ENCODE measurements at regions not wholly inside any gene's neighbourhood (a gene's known extent, or its start where the extent isn't known, plus 50 kb on each side); places are given as distances from the start of the nearest gene placed in this dataset.

GRCh38 chr4:123315617-123316016 lies 81.0 kb upstream of the SPRY1 start:
- no peak overlapping the region for H3K4me3 ChIP-seq (ENCODE audit: low read length in 2 of 2)
- no peaks in the 10 kb centered on the region for H3K36me3 ChIP-seq (ENCODE audit: control insufficient read depth in 2 of 2, insufficient read depth in 2 of 2, low read length in 2 of 2)
- no peaks in the 10 kb centered on the region for H3K27me3 ChIP-seq (ENCODE audit: control insufficient read depth in 2 of 2, insufficient read depth in 2 of 2, low read length in 2 of 2)
- H3K9ac ChIP-seq (ENCODE audit: low read depth in 1 of 2, low read length in 2 of 2): no peak overlapping the region
- no peaks in the 10 kb centered on the region for H3K9me3 ChIP-seq (ENCODE audit: control insufficient read depth in 2 of 2, low read length in 2 of 2)
- no peaks in the 10 kb centered on the region for H3K4me1 ChIP-seq (ENCODE audit: control insufficient read depth in 2 of 2, insufficient read depth in 2 of 2, low read length in 2 of 2)
- H3K27ac ChIP-seq (ENCODE audit: low read depth in 2 of 2, low read length in 2 of 2): no peak overlapping the region

- Histone ChIP-seq H3K27me3 (ENCODE audit: control insufficient read depth in 2 of 2, insufficient read depth in 2 of 2, low read length in 2 of 2) (no peaks in the 10 kb centered on the region), H3K36me3 (ENCODE audit: control insufficient read depth in 2 of 2, insufficient read depth in 2 of 2, low read length in 2 of 2) (no peaks in the 10 kb centered on the region), H3K4me1 (ENCODE audit: control insufficient read depth in 2 of 2, insufficient read depth in 2 of 2, low read length in 2 of 2) (no peaks in the 10 kb centered on the region), H3K9ac (ENCODE audit: low read depth in 1 of 2, low read length in 2 of 2) (no peak overlapping the region), H3K9me3 (ENCODE audit: control insufficient read depth in 2 of 2, low read length in 2 of 2) (peaks cover 0 to 6% of the 10 kb centered on the region in 2 donors), H3K27ac (ENCODE audit: low read depth in 2 of 2, low read length in 2 of 2) (no peak overlapping the region), H3K4me3 (ENCODE audit: low read length in 2 of 2) (no peak overlapping the region)
Observed at GRCh38 chr4:123317211-123317610, 79.4 kb upstream of the SPRY1 start.

- H3K27me3 ChIP-seq (ENCODE audit: control insufficient read depth in 2 of 2, insufficient read depth in 2 of 2, low read length in 2 of 2): no peaks in the 10 kb centered on the region
- H3K36me3 ChIP-seq (ENCODE audit: control insufficient read depth in 2 of 2, insufficient read depth in 2 of 2, low read length in 2 of 2): no peaks in the 10 kb centered on the region
- no peak overlapping the region for H3K9ac ChIP-seq (ENCODE audit: low read depth in 1 of 2, low read length in 2 of 2)
- peaks cover 0 to 6% of the 10 kb centered on the region in 2 donors for H3K9me3 ChIP-seq (ENCODE audit: control insufficient read depth in 2 of 2, low read length in 2 of 2)
- no peak overlapping the region for H3K27ac ChIP-seq (ENCODE audit: low read depth in 2 of 2, low read length in 2 of 2)
- no peaks in the 10 kb centered on the region for H3K4me1 ChIP-seq (ENCODE audit: control insufficient read depth in 2 of 2, insufficient read depth in 2 of 2, low read length in 2 of 2)
- no peak overlapping the region for H3K4me3 ChIP-seq (ENCODE audit: low read length in 2 of 2)
Observed at GRCh38 chr4:123319639-123320038, 77.0 kb upstream of the SPRY1 start.

- H3K27ac ChIP-seq (ENCODE audit: low read depth in 2 of 2, low read length in 2 of 2): no peak overlapping the region
- no peaks in the 10 kb centered on the region for H3K4me1 ChIP-seq (ENCODE audit: control insufficient read depth in 2 of 2, insufficient read depth in 2 of 2, low read length in 2 of 2)
- H3K9ac ChIP-seq (ENCODE audit: low read depth in 1 of 2, low read length in 2 of 2): no peak overlapping the region
- no peaks in the 10 kb centered on the region for H3K27me3 ChIP-seq (ENCODE audit: control insufficient read depth in 2 of 2, insufficient read depth in 2 of 2, low read length in 2 of 2)
- no peaks in the 10 kb centered on the region for H3K36me3 ChIP-seq (ENCODE audit: control insufficient read depth in 2 of 2, insufficient read depth in 2 of 2, low read length in 2 of 2)
- H3K4me3 ChIP-seq (ENCODE audit: low read length in 2 of 2): no peak overlapping the region
- peaks cover 0 to 6% of the 10 kb centered on the region in 2 donors for H3K9me3 ChIP-seq (ENCODE audit: control insufficient read depth in 2 of 2, low read length in 2 of 2)
Observed at GRCh38 chr4:123323998-123324397, 72.6 kb upstream of the SPRY1 start.

GRCh38 chr4:123325241-123325681 lies 71.3 kb upstream of the SPRY1 start:
- Histone ChIP-seq H3K4me1 (ENCODE audit: control insufficient read depth in 2 of 2, insufficient read depth in 2 of 2, low read length in 2 of 2) (no peaks in the 10 kb centered on the region), H3K9ac (ENCODE audit: low read depth in 1 of 2, low read length in 2 of 2) (no peak overlapping the region), H3K4me3 (ENCODE audit: low read length in 2 of 2) (no peak overlapping the region)

GRCh38 chr4:123327346-123327745 lies 69.2 kb upstream of the SPRY1 start:
- H3K9me3 ChIP-seq (ENCODE audit: control insufficient read depth in 2 of 2, low read length in 2 of 2): no peaks in the 10 kb centered on the region
- no peak overlapping the region for H3K27ac ChIP-seq (ENCODE audit: low read depth in 2 of 2, low read length in 2 of 2)
- H3K9ac ChIP-seq (ENCODE audit: low read depth in 1 of 2, low read length in 2 of 2): no peak overlapping the region
- H3K4me1 ChIP-seq (ENCODE audit: control insufficient read depth in 2 of 2, insufficient read depth in 2 of 2, low read length in 2 of 2): no peaks in the 10 kb centered on the region
- no peaks in the 10 kb centered on the region for H3K36me3 ChIP-seq (ENCODE audit: control insufficient read depth in 2 of 2, insufficient read depth in 2 of 2, low read length in 2 of 2)
- H3K4me3 ChIP-seq (ENCODE audit: low read length in 2 of 2): no peak overlapping the region
- no peaks in the 10 kb centered on the region for H3K27me3 ChIP-seq (ENCODE audit: control insufficient read depth in 2 of 2, insufficient read depth in 2 of 2, low read length in 2 of 2)

More at GRCh38 chr4:123325241-123325681, 71.3 kb upstream of the SPRY1 start:
- H3K36me3 ChIP-seq (ENCODE audit: control insufficient read depth in 2 of 2, insufficient read depth in 2 of 2, low read length in 2 of 2): no peaks in the 10 kb centered on the region
- H3K9me3 ChIP-seq (ENCODE audit: control insufficient read depth in 2 of 2, low read length in 2 of 2): peaks cover 0 to 6% of the 10 kb centered on the region in 2 donors
- no peak overlapping the region for H3K27ac ChIP-seq (ENCODE audit: low read depth in 2 of 2, low read length in 2 of 2)
- H3K27me3 ChIP-seq (ENCODE audit: control insufficient read depth in 2 of 2, insufficient read depth in 2 of 2, low read length in 2 of 2): no peaks in the 10 kb centered on the region

GRCh38 chr4:123327846-123328429 lies 68.7 kb upstream of the SPRY1 start:
- no peaks in the 10 kb centered on the region for H3K4me1 ChIP-seq (ENCODE audit: control insufficient read depth in 2 of 2, insufficient read depth in 2 of 2, low read length in 2 of 2)
- no peaks in the 10 kb centered on the region for H3K9me3 ChIP-seq (ENCODE audit: control insufficient read depth in 2 of 2, low read length in 2 of 2)
- no peaks in the 10 kb centered on the region for H3K27me3 ChIP-seq (ENCODE audit: control insufficient read depth in 2 of 2, insufficient read depth in 2 of 2, low read length in 2 of 2)
- no peak overlapping the region for H3K4me3 ChIP-seq (ENCODE audit: low read length in 2 of 2)
- H3K9ac ChIP-seq (ENCODE audit: low read depth in 1 of 2, low read length in 2 of 2): no peak overlapping the region
- H3K27ac ChIP-seq (ENCODE audit: low read depth in 2 of 2, low read length in 2 of 2): no peak overlapping the region
- H3K36me3 ChIP-seq (ENCODE audit: control insufficient read depth in 2 of 2, insufficient read depth in 2 of 2, low read length in 2 of 2): no peaks in the 10 kb centered on the region

GRCh38 chr4:123338715-123339114 lies 57.9 kb upstream of the SPRY1 start:
- Histone ChIP-seq H3K9ac (ENCODE audit: low read depth in 1 of 2, low read length in 2 of 2) (no peak overlapping the region), H3K27me3 (ENCODE audit: control insufficient read depth in 2 of 2, insufficient read depth in 2 of 2, low read length in 2 of 2) (no peaks in the 10 kb centered on the region), H3K9me3 (ENCODE audit: control insufficient read depth in 2 of 2, low read length in 2 of 2) (no peaks in the 10 kb centered on the region), H3K36me3 (ENCODE audit: control insufficient read depth in 2 of 2, insufficient read depth in 2 of 2, low read length in 2 of 2) (no peaks in the 10 kb centered on the region), H3K4me1 (ENCODE audit: control insufficient read depth in 2 of 2, insufficient read depth in 2 of 2, low read length in 2 of 2) (no peaks in the 10 kb centered on the region), H3K27ac (ENCODE audit: low read depth in 2 of 2, low read length in 2 of 2) (no peak overlapping the region), H3K4me3 (ENCODE audit: low read length in 2 of 2) (no peak overlapping the region)

DNA sequence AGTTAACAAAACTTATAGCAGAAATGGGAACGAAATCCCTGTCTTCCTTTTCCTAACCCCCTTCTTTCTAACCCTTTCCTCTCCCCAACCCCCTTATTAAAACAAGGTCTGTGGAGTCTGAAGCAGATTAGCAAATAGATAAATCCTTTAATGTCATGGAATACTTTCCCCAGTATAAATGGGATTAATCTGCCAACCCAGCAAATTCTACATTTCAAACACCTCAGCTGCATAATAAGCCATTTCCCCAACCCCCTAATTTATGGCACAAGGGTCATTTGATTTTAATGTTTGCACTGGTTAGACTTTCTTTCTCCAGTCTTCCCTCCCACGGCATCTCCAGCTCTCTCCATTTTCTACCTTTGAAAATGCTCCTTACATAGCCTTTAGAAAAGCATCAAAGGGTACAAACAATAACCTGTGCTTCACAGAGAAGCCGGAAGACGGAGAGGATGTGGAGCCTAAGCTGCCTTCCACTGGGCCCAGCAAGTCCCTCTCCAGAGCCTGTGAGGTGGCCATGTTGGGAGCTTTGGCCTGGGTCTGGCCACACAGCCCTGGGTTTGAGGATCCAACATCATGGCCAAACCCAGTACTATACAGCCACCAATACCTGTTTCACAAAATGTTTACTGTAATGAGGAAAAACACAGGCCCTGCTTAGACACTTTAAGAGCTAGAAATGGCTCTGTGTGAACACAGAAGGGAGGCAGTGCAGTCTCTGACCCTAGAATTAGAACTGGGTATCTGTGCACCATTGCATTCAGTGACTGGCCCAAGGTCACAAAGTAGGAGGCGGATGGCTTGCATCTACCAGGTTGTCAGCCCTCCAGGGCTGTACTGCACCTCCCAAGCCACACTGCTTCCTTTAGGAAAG lies 56.9 kb upstream of the SPRY1 start:
- Histone ChIP-seq H3K36me3 (ENCODE audit: control insufficient read depth in 2 of 2, insufficient read depth in 2 of 2, low read length in 2 of 2) (no peaks in the 10 kb centered on the region), H3K4me1 (ENCODE audit: control insufficient read depth in 2 of 2, insufficient read depth in 2 of 2, low read length in 2 of 2) (no peaks in the 10 kb centered on the region), H3K4me3 (ENCODE audit: low read length in 2 of 2) (no peak overlapping the region), H3K27ac (ENCODE audit: low read depth in 2 of 2, low read length in 2 of 2) (no peak overlapping the region), H3K9ac (ENCODE audit: low read depth in 1 of 2, low read length in 2 of 2) (no peak overlapping the region), H3K27me3 (ENCODE audit: control insufficient read depth in 2 of 2, insufficient read depth in 2 of 2, low read length in 2 of 2) (no peaks in the 10 kb centered on the region), H3K9me3 (ENCODE audit: control insufficient read depth in 2 of 2, low read length in 2 of 2) (no peaks in the 10 kb centered on the region)

- Histone ChIP-seq H3K4me3 (ENCODE audit: low read length in 2 of 2) (no peak overlapping the region), H3K4me1 (ENCODE audit: control insufficient read depth in 2 of 2, insufficient read depth in 2 of 2, low read length in 2 of 2) (no peaks in the 10 kb centered on the region), H3K9me3 (ENCODE audit: control insufficient read depth in 2 of 2, low read length in 2 of 2) (no peaks in the 10 kb centered on the region), H3K36me3 (ENCODE audit: control insufficient read depth in 2 of 2, insufficient read depth in 2 of 2, low read length in 2 of 2) (no peaks in the 10 kb centered on the region), H3K9ac (ENCODE audit: low read depth in 1 of 2, low read length in 2 of 2) (no peak overlapping the region), H3K27ac (ENCODE audit: low read depth in 2 of 2, low read length in 2 of 2) (no peak overlapping the region), H3K27me3 (ENCODE audit: control insufficient read depth in 2 of 2, insufficient read depth in 2 of 2, low read length in 2 of 2) (no peaks in the 10 kb centered on the region)
Observed at GRCh38 chr4:123340381-123340701, 56.3 kb upstream of the SPRY1 start.
